Caco-2 (cell line): ENCODE measurements at regions not wholly inside any gene's neighbourhood (a gene's known extent, or its start where the extent isn't known, plus 50 kb on each side); places are given as distances from the start of the nearest gene placed in this dataset.

Source experiments
- BruUV-seq: library from RNA; stranded (reverse); fragments of 400-500 nt; replicated peaks from 2 replicates; lab custom pipeline; 2021; lab: Mats Ljungman, UMichigan
- CTCF ChIA-PET: fragments of 300-600 bp; sonication (Branson Sonifier 250); formaldehyde crosslinking; loops from one replicate; lab custom pipeline; 2022; ENCODE audit warnings: antibody characterized with exemption; lab: Charles Lee
- POLR2A ChIA-PET: fragments of 300-600 bp; sonication (Branson Sonifier 250); formaldehyde crosslinking; loops from one replicate; lab custom pipeline; 2022; ENCODE audit warnings: antibody characterized with exemption; lab: Charles Lee
- DNase-seq, 2 experiments: peaks; one replicate each; pipeline versions ENCODE4 v3.0.0 to v3.0.0-alpha.2; 2020 to 2022
- H3K27me3 ChIP-seq: replicated peaks from 2 replicates; pipeline ENCODE4 v1.6.0; 2011; ENCODE audit warnings: low read length; ENCODE audit not compliant: control insufficient read depth, insufficient read depth
- H3K36me3 ChIP-seq: 2 replicates; pipeline ENCODE4 v1.5.1; 2011; ENCODE audit warnings: low read length; ENCODE audit not compliant: control insufficient read depth, insufficient read depth
- H3K4me1 ChIP-seq: fragments of 250-450 bp; sonication (Bioruptor Pico); 2 replicates; pipeline ENCODE4 v1.5.1; 2020; ENCODE audit warnings: mild to moderate bottlenecking
- H3K4me3 ChIP-seq: 2 replicates; pipeline ENCODE4 v1.5.1; 2011; ENCODE audit warnings: low read depth, mild to moderate bottlenecking, control low read depth, low read length
- H3K9me3 ChIP-seq: fragments of 250-450 bp; sonication (Bioruptor Pico); 2 replicates; pipeline ENCODE4 v1.5.1; 2020; ENCODE audit warnings: mild to moderate bottlenecking, moderate library complexity
- H3K27ac Mint-ChIP-seq: one replicate; pipeline ENCODE4 v1.8.0; 2022; ENCODE audit warnings: mixed read lengths; ENCODE audit not compliant: unreplicated experiment
- H3K27me3 Mint-ChIP-seq: one replicate; pipeline ENCODE4 v1.8.0; 2022; ENCODE audit warnings: mixed read lengths; ENCODE audit not compliant: insufficient read depth, unreplicated experiment
- H3K36me3 Mint-ChIP-seq: one replicate; pipeline ENCODE4 v1.8.0; 2022; ENCODE audit warnings: mild to moderate bottlenecking, mixed read lengths; ENCODE audit not compliant: insufficient read depth, unreplicated experiment
- H3K4me1 Mint-ChIP-seq: one replicate; pipeline ENCODE4 v1.8.0; 2022; ENCODE audit warnings: low read depth, mixed read lengths; ENCODE audit not compliant: unreplicated experiment
- H3K4me3 Mint-ChIP-seq: one replicate; pipeline ENCODE4 v1.8.0; 2022; ENCODE audit warnings: mild to moderate bottlenecking, moderate library complexity, mixed read lengths; ENCODE audit not compliant: unreplicated experiment
- H3K9me3 Mint-ChIP-seq: one replicate; pipeline ENCODE4 v1.8.0; 2022; ENCODE audit warnings: mixed read lengths; ENCODE audit not compliant: unreplicated experiment
- intact Hi-C: fragments of 100-400 bp; cut with micrococcal nuclease; formaldehyde crosslinking; loops from one replicate; pipeline ENCODE4 v1.10.0; 2022; ENCODE audit not compliant: unreplicated experiment
- TF ChIP-seq, protein P1 (sequence below), 2 experiments: fragments of 200-600 bp in 1 of 2; IDR thresholded peaks; 1 replicate in 1 of 2; 2 replicates in 1 of 2; pipeline versions ENCODE4 v1.5.1 to v1.8.0; 2011 to 2022; ENCODE audit warnings: antibody characterized with exemption in 1 of 2, control low read depth in 1 of 2, inconsistent platforms in 1 of 2, low read depth in 1 of 2, low read length in 1 of 2, mild to moderate bottlenecking in 1 of 2, moderate library complexity in 1 of 2; ENCODE audit not compliant: insufficient read depth in 1 of 2, severe bottlenecking in 1 of 2, unreplicated experiment in 1 of 2

DNA sequence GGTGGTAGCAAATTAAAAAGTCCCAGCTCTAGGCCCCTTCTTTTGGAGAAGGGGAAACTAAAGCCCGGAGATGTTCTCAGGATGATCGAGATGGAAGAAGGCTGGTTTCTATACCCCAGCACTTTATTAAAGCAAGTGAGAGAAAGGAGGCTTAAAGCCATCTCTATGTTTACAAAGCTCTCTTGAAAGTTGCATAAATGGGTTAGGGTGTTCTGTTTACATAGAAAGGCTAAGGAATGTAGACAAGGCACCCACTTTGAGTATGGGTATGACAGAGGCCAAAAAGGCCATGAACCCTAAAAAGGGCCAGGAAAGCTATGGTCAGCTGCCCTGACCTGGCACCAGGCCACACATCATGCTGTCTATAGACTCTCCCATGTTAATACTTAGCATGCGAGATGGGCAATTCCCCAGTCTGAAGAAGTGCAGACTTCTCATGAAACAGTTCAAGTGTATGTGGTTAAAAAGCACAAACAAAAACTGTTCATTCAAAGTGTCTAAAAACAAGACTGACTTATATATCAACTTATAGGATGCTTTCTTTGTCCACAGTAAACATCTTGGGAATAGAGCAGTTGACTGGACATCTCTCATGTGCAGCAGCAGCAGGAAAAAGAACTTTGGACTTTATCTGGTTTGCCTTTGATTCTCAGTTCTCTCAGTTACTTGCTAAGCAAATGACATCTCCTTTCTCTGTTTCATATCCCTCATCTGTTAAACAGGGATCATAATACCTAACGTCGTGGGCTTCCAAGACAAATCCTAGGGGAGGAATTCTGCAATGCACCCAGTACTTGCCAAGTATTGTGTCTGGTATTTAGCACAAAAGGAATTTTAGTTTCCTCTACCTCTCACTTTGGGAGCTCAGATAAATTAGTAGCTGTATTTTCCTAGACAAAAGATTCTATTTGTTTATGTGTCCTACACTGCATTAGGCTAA lies 521.6 kb downstream of the PLPP3 start:
- no TSS peak for BruUV-seq
- Histone ChIP-seq H3K27me3 (no peaks in the 10 kb centered on the region), H3K9me3 (no peaks in the 10 kb centered on the region), H3K4me3 (no peak overlapping the region), H3K36me3 (no peaks in the 10 kb centered on the region), H3K4me1 (no peaks in the 10 kb centered on the region)
- H3K36me3 Mint-ChIP-seq: no peaks in the 10 kb centered on the region
- no peak for DNase-seq
- H3K27me3 Mint-ChIP-seq: no peaks in the 10 kb centered on the region
- CTCF ChIA-PET: no interaction called here
- H3K27ac Mint-ChIP-seq: no peak overlapping the region
- H3K9me3 Mint-ChIP-seq: peaks cover 10% of the 10 kb centered on the region
- H3K4me1 Mint-ChIP-seq: peaks cover 19% of the 10 kb centered on the region
- no peak overlapping the region for H3K4me3 Mint-ChIP-seq
- TF ChIP-seq, protein P1, sequence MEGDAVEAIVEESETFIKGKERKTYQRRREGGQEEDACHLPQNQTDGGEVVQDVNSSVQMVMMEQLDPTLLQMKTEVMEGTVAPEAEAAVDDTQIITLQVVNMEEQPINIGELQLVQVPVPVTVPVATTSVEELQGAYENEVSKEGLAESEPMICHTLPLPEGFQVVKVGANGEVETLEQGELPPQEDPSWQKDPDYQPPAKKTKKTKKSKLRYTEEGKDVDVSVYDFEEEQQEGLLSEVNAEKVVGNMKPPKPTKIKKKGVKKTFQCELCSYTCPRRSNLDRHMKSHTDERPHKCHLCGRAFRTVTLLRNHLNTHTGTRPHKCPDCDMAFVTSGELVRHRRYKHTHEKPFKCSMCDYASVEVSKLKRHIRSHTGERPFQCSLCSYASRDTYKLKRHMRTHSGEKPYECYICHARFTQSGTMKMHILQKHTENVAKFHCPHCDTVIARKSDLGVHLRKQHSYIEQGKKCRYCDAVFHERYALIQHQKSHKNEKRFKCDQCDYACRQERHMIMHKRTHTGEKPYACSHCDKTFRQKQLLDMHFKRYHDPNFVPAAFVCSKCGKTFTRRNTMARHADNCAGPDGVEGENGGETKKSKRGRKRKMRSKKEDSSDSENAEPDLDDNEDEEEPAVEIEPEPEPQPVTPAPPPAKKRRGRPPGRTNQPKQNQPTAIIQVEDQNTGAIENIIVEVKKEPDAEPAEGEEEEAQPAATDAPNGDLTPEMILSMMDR (IDR thresholded peaks at IDR 0.05; ENCODE audit: insufficient read depth in 1 of 2, low read depth in 1 of 2, low read length in 1 of 2, severe bottlenecking in 1 of 2, unreplicated experiment in 1 of 2): no peak
- intact Hi-C loops: no loop called here
- POLR2A ChIA-PET: no interaction called here

- no peaks in the 10 kb centered on the region for H3K9me3 Mint-ChIP-seq
- H3K27me3 Mint-ChIP-seq: no peaks in the 10 kb centered on the region
- ChIA-PET POLR2A (no interaction called here), CTCF (no interaction called here)
- H3K4me1 Mint-ChIP-seq: peaks cover 8% of the 10 kb centered on the region
- H3K4me3 Mint-ChIP-seq: no peak overlapping the region
- H3K36me3 Mint-ChIP-seq: no peaks in the 10 kb centered on the region
- no peak overlapping the region for H3K27ac Mint-ChIP-seq
- intact Hi-C loops: no loop called here
- Histone ChIP-seq H3K27me3 (no peaks in the 10 kb centered on the region), H3K36me3 (no peaks in the 10 kb centered on the region), H3K4me1 (no peaks in the 10 kb centered on the region), H3K9me3 (no peaks in the 10 kb centered on the region), H3K4me3 (no peak overlapping the region)
- BruUV-seq: no TSS peak
- TF ChIP-seq, protein P1 (IDR thresholded peaks at IDR 0.05; ENCODE audit: insufficient read depth in 1 of 2, low read depth in 1 of 2, low read length in 1 of 2, severe bottlenecking in 1 of 2, unreplicated experiment in 1 of 2): no peak
- no peak for DNase-seq
Measured at GRCh38 chr1:56056438-56057287, 522.7 kb downstream of the PLPP3 start.

- ChIA-PET CTCF (no interaction called here), POLR2A (no interaction called here)
- Histone ChIP-seq H3K4me1 (no peaks in the 10 kb centered on the region), H3K4me3 (no peak overlapping the region), H3K27me3 (no peaks in the 10 kb centered on the region), H3K36me3 (no peaks in the 10 kb centered on the region), H3K9me3 (no peaks in the 10 kb centered on the region)
- no peak for DNase-seq
- Mint-ChIP-seq H3K4me1 (peaks cover 7% of the 10 kb centered on the region), H3K27ac (no peak overlapping the region), H3K27me3 (no peaks in the 10 kb centered on the region), H3K9me3 (no peaks in the 10 kb centered on the region), H3K4me3 (no peak overlapping the region), H3K36me3 (no peaks in the 10 kb centered on the region)
- TF ChIP-seq, protein P1 (IDR thresholded peaks at IDR 0.05; ENCODE audit: insufficient read depth in 1 of 2, low read depth in 1 of 2, low read length in 1 of 2, severe bottlenecking in 1 of 2, unreplicated experiment in 1 of 2): no peak
- BruUV-seq: no TSS peak
- intact Hi-C loops: no loop called here
Measured at GRCh38 chr1:56054959-56055358, 524.4 kb downstream of the PLPP3 start.
